ENCODE measurements at regions not wholly inside any gene's neighbourhood (a gene's known extent, or its start where the extent isn't known, plus 50 kb on each side); places are given as distances from the start of the nearest gene placed in this dataset.

GRCh38 chr11:131204282-131204681 is 166.1 kb upstream of the NTM start:
- CTCF ChIA-PET: no interaction called here
- Mint-ChIP-seq H3K4me1 (ENCODE audit: insufficient read depth, unreplicated experiment) (no peaks in the 10 kb centered on the region), H3K4me3 (ENCODE audit: unreplicated experiment) (no peak overlapping the region), H3K9me3 (ENCODE audit: unreplicated experiment) (peaks cover 24% of the 10 kb centered on the region), H3K36me3 (ENCODE audit: insufficient read depth, unreplicated experiment) (peaks cover 6% of the 10 kb centered on the region), H3K27ac (ENCODE audit: low read depth, unreplicated experiment) (no peak overlapping the region), H3K27me3 (ENCODE audit: insufficient read depth, unreplicated experiment) (no peaks in the 10 kb centered on the region)
- TF ChIP-seq CTCF (IDR thresholded peaks at IDR 0.05; ENCODE audit: unreplicated experiment): no peak
- intact Hi-C loops (cut with micrococcal nuclease): no loop called here
- no peak for DNase-seq (ENCODE audit: unreplicated experiment)
- BruUV-seq (replicated peaks): no TSS peak
- POLR2A ChIA-PET: no interaction called here

- peaks cover 6% of the 10 kb centered on the region for H3K36me3 Mint-ChIP-seq (ENCODE audit: insufficient read depth, unreplicated experiment)
- no peak overlapping the region for H3K4me3 Mint-ChIP-seq (ENCODE audit: unreplicated experiment)
- H3K27me3 Mint-ChIP-seq (ENCODE audit: insufficient read depth, unreplicated experiment): no peaks in the 10 kb centered on the region
- ChIA-PET CTCF (no interaction called here), POLR2A (no interaction called here)
- no peak overlapping the region for H3K27ac Mint-ChIP-seq (ENCODE audit: low read depth, unreplicated experiment)
- TF ChIP-seq CTCF (IDR thresholded peaks at IDR 0.05; ENCODE audit: unreplicated experiment): no peak
- no peak for DNase-seq (ENCODE audit: unreplicated experiment)
- intact Hi-C loops (cut with micrococcal nuclease): no loop called here
- no peaks in the 10 kb centered on the region for H3K4me1 Mint-ChIP-seq (ENCODE audit: insufficient read depth, unreplicated experiment)
- peaks cover 24% of the 10 kb centered on the region for H3K9me3 Mint-ChIP-seq (ENCODE audit: unreplicated experiment)
- no TSS peak for BruUV-seq (replicated peaks)
Measured at GRCh38 chr11:131204765-131205380, 165.5 kb upstream of the NTM start.

GRCh38 chr11:131206671-131207070 is 163.7 kb upstream of the NTM start:
- POLR2A ChIA-PET: no interaction called here
- Mint-ChIP-seq H3K4me1 (ENCODE audit: insufficient read depth, unreplicated experiment) (no peaks in the 10 kb centered on the region), H3K4me3 (ENCODE audit: unreplicated experiment) (no peak overlapping the region), H3K27ac (ENCODE audit: low read depth, unreplicated experiment) (no peak overlapping the region), H3K36me3 (ENCODE audit: insufficient read depth, unreplicated experiment) (peaks cover 6% of the 10 kb centered on the region), H3K9me3 (ENCODE audit: unreplicated experiment) (peaks cover 35% of the 10 kb centered on the region), H3K27me3 (ENCODE audit: insufficient read depth, unreplicated experiment) (no peaks in the 10 kb centered on the region)
- TF ChIP-seq CTCF (IDR thresholded peaks at IDR 0.05; ENCODE audit: unreplicated experiment): no peak
- intact Hi-C loops (cut with micrococcal nuclease): no loop called here
- CTCF ChIA-PET: interaction anchor here (0.5 to 1.8 kb wide), 2 partner anchors 141 to 142 kb away, joined by 4 read pairs; no protein-coding TSS in a partner anchor
- no peak for DNase-seq (ENCODE audit: unreplicated experiment)
- no TSS peak for BruUV-seq (replicated peaks)

- intact Hi-C loops (cut with micrococcal nuclease): no loop called here
- peaks cover 39% of the 10 kb centered on the region for H3K9me3 Mint-ChIP-seq (ENCODE audit: unreplicated experiment)
- no peaks in the 10 kb centered on the region for H3K27me3 Mint-ChIP-seq (ENCODE audit: insufficient read depth, unreplicated experiment)
- BruUV-seq (replicated peaks): no TSS peak
- no peak for DNase-seq (ENCODE audit: unreplicated experiment)
- no peaks in the 10 kb centered on the region for H3K4me1 Mint-ChIP-seq (ENCODE audit: insufficient read depth, unreplicated experiment)
- ChIA-PET CTCF (no interaction called here), POLR2A (no interaction called here)
- no peak for TF ChIP-seq CTCF (IDR thresholded peaks at IDR 0.05; ENCODE audit: unreplicated experiment)
- peaks cover 6% of the 10 kb centered on the region for H3K36me3 Mint-ChIP-seq (ENCODE audit: insufficient read depth, unreplicated experiment)
- H3K4me3 Mint-ChIP-seq (ENCODE audit: unreplicated experiment): no peak overlapping the region
- H3K27ac Mint-ChIP-seq (ENCODE audit: low read depth, unreplicated experiment): no peak overlapping the region
Measured at GRCh38 chr11:131207901-131208300, 162.5 kb upstream of the NTM start.

Measured in MCF 10A (cell line).